ENCODE measurements at regions not wholly inside any gene's neighbourhood (a gene's known extent, or its start where the extent isn't known, plus 50 kb on each side); places are given as distances from the start of the nearest gene placed in this dataset.

GRCh38 chr11:106507645-106508306 is 430.3 kb downstream of the AASDHPPT start:
- Mint-ChIP-seq H3K4me1 (ENCODE audit: unreplicated experiment) (no peaks in the 10 kb centered on the region), H3K36me3 (ENCODE audit: low read depth, unreplicated experiment) (no peaks in the 10 kb centered on the region), H3K27me3 (ENCODE audit: unreplicated experiment) (peaks cover 2% of the 10 kb centered on the region), H3K9me3 (ENCODE audit: unreplicated experiment) (no peaks in the 10 kb centered on the region), H3K4me3 (ENCODE audit: unreplicated experiment) (no peak overlapping the region), H3K27ac (ENCODE audit: unreplicated experiment) (no peak overlapping the region)
- TF ChIP-seq, protein P1, sequence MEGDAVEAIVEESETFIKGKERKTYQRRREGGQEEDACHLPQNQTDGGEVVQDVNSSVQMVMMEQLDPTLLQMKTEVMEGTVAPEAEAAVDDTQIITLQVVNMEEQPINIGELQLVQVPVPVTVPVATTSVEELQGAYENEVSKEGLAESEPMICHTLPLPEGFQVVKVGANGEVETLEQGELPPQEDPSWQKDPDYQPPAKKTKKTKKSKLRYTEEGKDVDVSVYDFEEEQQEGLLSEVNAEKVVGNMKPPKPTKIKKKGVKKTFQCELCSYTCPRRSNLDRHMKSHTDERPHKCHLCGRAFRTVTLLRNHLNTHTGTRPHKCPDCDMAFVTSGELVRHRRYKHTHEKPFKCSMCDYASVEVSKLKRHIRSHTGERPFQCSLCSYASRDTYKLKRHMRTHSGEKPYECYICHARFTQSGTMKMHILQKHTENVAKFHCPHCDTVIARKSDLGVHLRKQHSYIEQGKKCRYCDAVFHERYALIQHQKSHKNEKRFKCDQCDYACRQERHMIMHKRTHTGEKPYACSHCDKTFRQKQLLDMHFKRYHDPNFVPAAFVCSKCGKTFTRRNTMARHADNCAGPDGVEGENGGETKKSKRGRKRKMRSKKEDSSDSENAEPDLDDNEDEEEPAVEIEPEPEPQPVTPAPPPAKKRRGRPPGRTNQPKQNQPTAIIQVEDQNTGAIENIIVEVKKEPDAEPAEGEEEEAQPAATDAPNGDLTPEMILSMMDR (IDR thresholded peaks at IDR 0.05; ENCODE audit: unreplicated experiment): no peak
- DNase-seq (ENCODE audit: low spot score): no peak

DNA sequence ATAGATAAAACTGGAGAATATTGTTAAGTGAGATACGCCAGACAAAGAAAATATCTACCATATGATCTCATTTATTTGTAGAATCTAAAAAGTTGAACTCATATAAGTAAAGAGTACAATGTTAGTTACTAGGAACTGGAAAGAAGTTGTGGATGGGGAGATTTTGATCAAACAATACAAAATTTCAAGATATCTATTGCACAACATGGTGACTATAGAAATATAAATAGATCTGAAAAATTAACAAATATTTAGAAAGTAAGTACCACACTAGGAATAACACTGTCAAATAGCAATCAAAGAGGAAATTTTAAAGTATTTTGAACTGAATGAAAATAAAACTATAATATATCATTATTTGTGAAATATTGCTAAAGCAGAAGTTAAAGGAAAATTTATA is 437.2 kb downstream of the AASDHPPT start:
- H3K27me3 Mint-ChIP-seq (ENCODE audit: unreplicated experiment): no peaks in the 10 kb centered on the region
- H3K9me3 Mint-ChIP-seq (ENCODE audit: unreplicated experiment): no peaks in the 10 kb centered on the region
- TF ChIP-seq, protein P1 (IDR thresholded peaks at IDR 0.05; ENCODE audit: unreplicated experiment): no peak
- no peaks in the 10 kb centered on the region for H3K4me1 Mint-ChIP-seq (ENCODE audit: unreplicated experiment)
- no peak for DNase-seq (ENCODE audit: low spot score)
- H3K4me3 Mint-ChIP-seq (ENCODE audit: unreplicated experiment): no peak overlapping the region
- H3K36me3 Mint-ChIP-seq (ENCODE audit: low read depth, unreplicated experiment): no peaks in the 10 kb centered on the region
- H3K27ac Mint-ChIP-seq (ENCODE audit: unreplicated experiment): no peak overlapping the region

DNA sequence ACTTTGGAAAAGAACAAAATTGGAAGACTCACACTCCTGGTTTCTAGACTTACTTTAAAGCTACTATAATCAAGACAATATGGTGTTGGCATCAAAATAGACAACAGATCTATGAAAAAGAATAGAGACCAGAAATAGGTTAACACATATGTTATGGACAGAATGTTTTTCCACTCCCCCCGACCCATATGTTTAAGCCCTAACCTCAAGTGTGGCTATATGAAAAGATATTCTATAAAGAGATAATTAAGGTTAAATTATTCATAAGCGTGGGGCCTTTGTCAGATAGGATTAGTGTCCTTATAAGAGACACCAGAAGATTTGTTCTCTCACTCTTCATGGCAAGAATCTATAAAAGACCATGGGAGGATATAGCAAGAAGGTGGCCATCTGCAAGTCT is 440.0 kb downstream of the AASDHPPT start:
- TF ChIP-seq, protein P1 (IDR thresholded peaks at IDR 0.05; ENCODE audit: unreplicated experiment): no peak
- Mint-ChIP-seq H3K4me1 (ENCODE audit: unreplicated experiment) (no peaks in the 10 kb centered on the region), H3K27me3 (ENCODE audit: unreplicated experiment) (no peaks in the 10 kb centered on the region), H3K4me3 (ENCODE audit: unreplicated experiment) (no peak overlapping the region), H3K27ac (ENCODE audit: unreplicated experiment) (no peak overlapping the region), H3K36me3 (ENCODE audit: low read depth, unreplicated experiment) (no peaks in the 10 kb centered on the region), H3K9me3 (ENCODE audit: unreplicated experiment) (no peaks in the 10 kb centered on the region)
- no peak for DNase-seq (ENCODE audit: low spot score)

DNA sequence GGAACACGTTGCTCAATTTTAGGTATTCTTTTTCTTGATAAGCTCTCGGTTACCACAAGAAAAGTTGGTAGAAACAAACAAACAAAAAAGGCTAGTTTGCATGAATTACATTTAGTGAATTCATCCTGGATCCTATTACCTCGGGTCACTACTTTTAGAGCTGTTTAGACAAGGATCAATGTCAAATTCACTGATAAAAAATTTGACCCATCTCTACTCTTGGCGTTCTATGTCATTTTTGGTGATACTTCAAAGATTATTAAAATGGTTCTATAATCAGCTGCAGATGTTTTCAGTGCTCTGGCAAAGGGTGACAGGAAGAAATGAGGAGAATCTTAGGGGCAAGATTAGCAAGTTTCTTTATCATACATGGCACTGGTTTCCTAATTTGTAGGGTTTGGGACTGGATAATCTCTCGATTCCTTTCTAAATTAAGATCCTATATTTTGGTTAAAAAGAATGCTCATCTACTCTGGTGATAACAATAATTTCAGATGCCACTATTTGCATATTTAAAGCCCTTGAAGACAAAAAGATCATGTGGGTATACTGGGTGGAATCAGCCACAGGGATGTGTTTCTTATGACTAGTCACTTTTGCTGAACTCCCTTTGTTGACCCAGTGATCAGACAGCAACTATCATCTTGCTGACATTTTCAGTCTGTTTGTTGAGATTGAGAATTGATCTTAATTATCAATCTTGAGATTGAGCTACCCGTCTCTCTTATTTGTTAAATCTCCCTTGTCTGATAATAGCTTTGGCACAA is 442.9 kb downstream of the AASDHPPT start:
- Mint-ChIP-seq H3K4me3 (ENCODE audit: unreplicated experiment) (no peak overlapping the region), H3K27me3 (ENCODE audit: unreplicated experiment) (peaks cover 2% of the 10 kb centered on the region), H3K36me3 (ENCODE audit: low read depth, unreplicated experiment) (no peaks in the 10 kb centered on the region), H3K9me3 (ENCODE audit: unreplicated experiment) (no peaks in the 10 kb centered on the region), H3K27ac (ENCODE audit: unreplicated experiment) (no peak overlapping the region), H3K4me1 (ENCODE audit: unreplicated experiment) (no peaks in the 10 kb centered on the region)
- no peak for DNase-seq (ENCODE audit: low spot score)
- TF ChIP-seq, protein P1 (IDR thresholded peaks at IDR 0.05; ENCODE audit: unreplicated experiment): no peak

GRCh38 chr11:106520920-106521319 is 443.5 kb downstream of the AASDHPPT start:
- no peaks in the 10 kb centered on the region for H3K36me3 Mint-ChIP-seq (ENCODE audit: low read depth, unreplicated experiment)

More at GRCh38 chr11:106520920-106521319, 443.5 kb downstream of the AASDHPPT start:
- H3K9me3 Mint-ChIP-seq (ENCODE audit: unreplicated experiment): no peaks in the 10 kb centered on the region
- no peak overlapping the region for H3K4me3 Mint-ChIP-seq (ENCODE audit: unreplicated experiment)
- H3K27me3 Mint-ChIP-seq (ENCODE audit: unreplicated experiment): peaks cover 2% of the 10 kb centered on the region
- H3K27ac Mint-ChIP-seq (ENCODE audit: unreplicated experiment): no peak overlapping the region
- no peak for DNase-seq (ENCODE audit: low spot score)
- TF ChIP-seq, protein P1 (IDR thresholded peaks at IDR 0.05; ENCODE audit: unreplicated experiment): no peak
- H3K4me1 Mint-ChIP-seq (ENCODE audit: unreplicated experiment): no peaks in the 10 kb centered on the region

Data from endothelial cell (in vitro differentiated cells).